Spleen (tissue), 7 donors: ENCODE measurements at regions not wholly inside any gene's neighbourhood (a gene's known extent, or its start where the extent isn't known, plus 50 kb on each side); places are given as distances from the start of the nearest gene placed in this dataset.

Experiments
- CTCF ChIP-seq, 11 experiments: fragments of 200-600 bp in 7 of 11; fragments of 450-650 bp in 4 of 11; sonication (generic) in 4 of 11; IDR thresholded peaks in 8 of 11; conservative IDR thresholded peaks in 3 of 11; 1 replicate in 7 of 11; 2 replicates in 4 of 11; pipeline versions ENCODE4 v1.4.0 to v1.8.0; 2016 to 2021; ENCODE audit warnings: antibody characterized with exemption in 11 of 11, inconsistent platforms in 4 of 11, mild to moderate bottlenecking in 1 of 11
- POLR2A ChIP-seq, 3 donors: fragments of 450-650 bp; IDR thresholded peaks; one replicate each; pipeline ENCODE4 v1.5.1; 2017; ENCODE audit warnings: antibody characterized with exemption in 3 of 3, mild to moderate bottlenecking in 1 of 3
- POLR2AphosphoS5 ChIP-seq, 3 donors: sonication (generic); formaldehyde crosslinking; IDR thresholded peaks; one replicate each; pipeline ENCODE4 v1.5.1; 2017; ENCODE audit warnings: antibody characterized with exemption in 3 of 3
- donor health status: DM: no; HTN: no; CAD: no; lungs with moderate emphysema.
- donor health status: DM: no; HTN: no; CAD: no.
- donor health status: DM: no; HTN: no; CAD: no.

DNA sequence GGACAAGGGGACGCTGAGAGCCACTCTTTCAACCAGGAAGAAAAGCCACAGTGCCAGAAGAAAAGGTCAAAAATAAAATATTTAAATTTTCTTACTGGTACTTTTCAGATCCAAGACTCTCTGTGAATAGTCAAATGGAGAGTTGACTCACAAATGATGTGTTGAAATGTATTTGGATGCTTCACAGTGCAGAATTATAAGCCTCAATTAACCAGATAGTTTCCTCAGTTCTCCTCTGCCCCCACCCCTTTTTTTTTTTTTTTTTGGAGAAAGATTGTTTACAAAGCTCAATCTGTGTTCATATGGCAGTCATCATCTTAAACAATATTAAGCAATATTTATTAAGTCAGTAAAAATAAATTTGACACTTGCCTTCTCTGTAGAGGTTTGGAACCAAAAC is 470.8 kb downstream of the FGF9 start:
- no peak for TF ChIP-seq CTCF (IDR thresholded peaks at IDR 0.05 in 8 of 11, conservative IDR thresholded peaks at IDR 0.05 in 3 of 11)
- no peak for TF ChIP-seq POLR2A (IDR thresholded peaks at IDR 0.05)
- no peak for TF ChIP-seq POLR2AphosphoS5 (IDR thresholded peaks at IDR 0.05)
